ENCODE measurements at regions not wholly inside any gene's neighbourhood (a gene's known extent, or its start where the extent isn't known, plus 50 kb on each side); places are given as distances from the start of the nearest gene placed in this dataset.

- TF ChIP-seq PATZ1 (CRISPR knock-in tag; IDR thresholded peaks at IDR 0.05; ENCODE audit: borderline replicate concordance) (no peak), ARNTL (CRISPR knock-in tag; IDR thresholded peaks at IDR 0.05; ENCODE audit: borderline replicate concordance, low read depth) (no peak), ZFP3 (CRISPR knock-in tag; IDR thresholded peaks at IDR 0.05) (no peak), PPARA (CRISPR knock-in tag; IDR thresholded peaks at IDR 0.05; ENCODE audit: borderline replicate concordance) (no peak), ZNF70 (CRISPR knock-in tag; IDR thresholded peaks at IDR 0.05) (no peak), POU6F1 (CRISPR knock-in tag; IDR thresholded peaks at IDR 0.05; ENCODE audit: borderline replicate concordance, low read depth) (no peak), CREB5 (CRISPR knock-in tag; IDR thresholded peaks at IDR 0.05; ENCODE audit: low read depth) (no peak), SNAI2 (CRISPR knock-in tag; IDR thresholded peaks at IDR 0.05) (no peak), ZNF565 (CRISPR knock-in tag; conservative IDR thresholded peaks at IDR 0.05; ENCODE audit: low read depth) (no peak), CSDC2 (CRISPR knock-in tag; IDR thresholded peaks at IDR 0.05) (no peak)
Observed at GRCh38 chr7:153022475-153023193, 263.1 kb downstream of the ACTR3B start.

Measured in SK-N-SH treated with all-trans-retinoic acid at 6 μM for 48 hours (cell line).